ENCODE measurements at regions not wholly inside any gene's neighbourhood (a gene's known extent, or its start where the extent isn't known, plus 50 kb on each side); places are given as distances from the start of the nearest gene placed in this dataset.

DNA sequence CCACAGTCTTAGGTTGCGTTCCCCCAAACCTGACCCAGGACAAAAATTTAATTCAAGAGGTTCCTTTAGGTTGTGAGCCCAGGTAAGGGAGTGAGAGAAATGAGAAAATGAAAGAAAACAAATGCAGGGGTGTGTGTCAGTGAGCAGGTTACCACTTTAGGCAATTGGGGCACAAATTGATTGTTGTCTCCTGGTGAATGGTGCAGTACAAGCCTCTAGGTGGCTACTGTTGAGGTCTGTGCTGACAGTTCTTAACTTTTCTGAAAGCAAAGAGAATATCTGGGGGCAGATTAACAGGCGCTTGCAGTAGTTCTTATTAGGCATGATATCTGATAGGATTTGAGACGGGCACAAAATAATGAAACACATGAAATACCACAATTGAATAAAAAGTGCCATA is 894.6 kb downstream of the FAM181B start:
- Histone ChIP-seq H3K56ac (replicated peaks; ENCODE audit: insufficient read length, low read depth, low read length) (no peak overlapping the region), H3K23me2 (ENCODE audit: low read depth, low read length) (no peaks in the 10 kb centered on the region), H4K8ac (ENCODE audit: extremely low read depth, insufficient read depth, low read length) (no peak overlapping the region), H3K79me2 (ENCODE audit: control insufficient read depth in 1 of 2, insufficient read depth in 2 of 2, low read length in 2 of 2) (no peaks in the 10 kb centered on the region), H3K36me3 (ENCODE audit: control insufficient read depth in 2 of 4, insufficient read depth in 4 of 4, low read length in 3 of 4) (no peaks in the 10 kb centered on the region), H2BK20ac (ENCODE audit: low read length) (no peak overlapping the region), H3K18ac (ENCODE audit: extremely low read depth, low read length) (no peak overlapping the region), H3K4me1 (replicated peaks in 1 of 4; ENCODE audit: control insufficient read depth in 3 of 4, insufficient read depth in 4 of 4, low read length in 3 of 4) (no peaks in the 10 kb centered on the region), H3K4me3 (ENCODE audit: extremely low read depth in 1 of 4, insufficient read depth in 2 of 4, low read depth in 3 of 4, low read length in 4 of 4) (no peak overlapping the region), H3K27ac (ENCODE audit: low read depth, low read length) (no peak overlapping the region), H3K14ac (ENCODE audit: insufficient read length) (no peak overlapping the region), H3K23ac (ENCODE audit: insufficient read length) (no peak overlapping the region), H2BK120ac (replicated peaks; ENCODE audit: low read depth, low read length) (no peak overlapping the region), H2AK5ac (ENCODE audit: low read depth, low read length) (no peak overlapping the region), H4K20me1 (replicated peaks in 1 of 2; ENCODE audit: control insufficient read depth in 1 of 2, insufficient read depth in 2 of 2, low read length in 2 of 2) (no peaks in the 10 kb centered on the region), H2AFZ (ENCODE audit: low read length) (no peak overlapping the region), H3K4me2 (ENCODE audit: insufficient read depth in 1 of 2, low read depth in 2 of 2, low read length in 2 of 2) (no peak overlapping the region), H4K91ac (replicated peaks; ENCODE audit: insufficient read length, low read length) (no peak overlapping the region), H3K9me3 (ENCODE audit: insufficient read depth in 2 of 2, low read depth in 1 of 2, low read length in 1 of 2) (no peaks in the 10 kb centered on the region), H3K79me1 (ENCODE audit: low read depth, low read length) (no peaks in the 10 kb centered on the region), H3K9ac (replicated peaks in 1 of 4; ENCODE audit: extremely low read depth in 1 of 4, low read depth in 3 of 4, low read length in 3 of 4) (no peak overlapping the region), H4K5ac (ENCODE audit: insufficient read length, low read depth, low read length) (no peak overlapping the region), H2BK5ac (ENCODE audit: low read depth, low read length) (no peak overlapping the region), H2BK12ac (ENCODE audit: low read depth, low read length) (no peak overlapping the region), H2BK15ac (ENCODE audit: low read length) (no peak overlapping the region), H3K4ac (replicated peaks; ENCODE audit: insufficient read length, low read depth, low read length) (no peak overlapping the region), H3K27me3 (replicated peaks in 1 of 4; ENCODE audit: control insufficient read depth in 3 of 4, extremely low read depth in 1 of 4, insufficient read depth in 3 of 4, low read length in 3 of 4) (no peaks in the 10 kb centered on the region)
- 95% methylated on average over 3 of the region's 3 CpGs; no CpG with 5 or more reads in 1 of the 2 experiments for WGBS, 2 experiments (ENCODE audit: extremely low coverage in 1 of 2, insufficient coverage in 1 of 2, insufficient read length in 1 of 2, insufficient replicate concordance in 2 of 2, low coverage in 1 of 2, low lambda C conversion rate in 2 of 2, missing lambda C conversion rate in 1 of 2)
- TF ChIP-seq, protein P1, sequence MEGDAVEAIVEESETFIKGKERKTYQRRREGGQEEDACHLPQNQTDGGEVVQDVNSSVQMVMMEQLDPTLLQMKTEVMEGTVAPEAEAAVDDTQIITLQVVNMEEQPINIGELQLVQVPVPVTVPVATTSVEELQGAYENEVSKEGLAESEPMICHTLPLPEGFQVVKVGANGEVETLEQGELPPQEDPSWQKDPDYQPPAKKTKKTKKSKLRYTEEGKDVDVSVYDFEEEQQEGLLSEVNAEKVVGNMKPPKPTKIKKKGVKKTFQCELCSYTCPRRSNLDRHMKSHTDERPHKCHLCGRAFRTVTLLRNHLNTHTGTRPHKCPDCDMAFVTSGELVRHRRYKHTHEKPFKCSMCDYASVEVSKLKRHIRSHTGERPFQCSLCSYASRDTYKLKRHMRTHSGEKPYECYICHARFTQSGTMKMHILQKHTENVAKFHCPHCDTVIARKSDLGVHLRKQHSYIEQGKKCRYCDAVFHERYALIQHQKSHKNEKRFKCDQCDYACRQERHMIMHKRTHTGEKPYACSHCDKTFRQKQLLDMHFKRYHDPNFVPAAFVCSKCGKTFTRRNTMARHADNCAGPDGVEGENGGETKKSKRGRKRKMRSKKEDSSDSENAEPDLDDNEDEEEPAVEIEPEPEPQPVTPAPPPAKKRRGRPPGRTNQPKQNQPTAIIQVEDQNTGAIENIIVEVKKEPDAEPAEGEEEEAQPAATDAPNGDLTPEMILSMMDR (IDR thresholded peaks at IDR 0.05; ENCODE audit: control extremely low read depth in 1 of 3, insufficient read depth in 1 of 3, low read depth in 1 of 3, low read length in 3 of 3): peak in 2 of 3 experiments; percentile 12 to 34; a peak in 2 of 4 replicates
- TF ChIP-seq SRF (IDR thresholded peaks at IDR 0.05; ENCODE audit: low read depth, low read length): no peak
- POLR2A ChIA-PET (ENCODE audit: partially characterized antibody): no interaction called here
- no peak for DNase-seq (ENCODE audit: low read depth in 1 of 2, low spot score in 2 of 2)
- CTCF ChIA-PET (ENCODE audit: partially characterized antibody): interaction anchor here (1.6 kb wide), 1 partner anchor 15 kb away, joined by 3 read pairs; no protein-coding TSS in a partner anchor
- no peak for FAIRE-seq

Measured in H1 (cell line).